Liver (tissue), 3 donors: ENCODE measurements at regions not wholly inside any gene's neighbourhood (a gene's known extent, or its start where the extent isn't known, plus 50 kb on each side); places are given as distances from the start of the nearest gene placed in this dataset.

Source experiments
- ATF3 ChIP-seq: IDR thresholded peaks from 2 replicates; pipeline ENCODE4 v1.6.1; 2016; ENCODE audit warnings: antibody characterized with exemption
- CTCF ChIP-seq: fragments of 150-350 bp; IDR thresholded peaks from 2 replicates; pipeline ENCODE4 v1.5.1; 2017; ENCODE audit warnings: improper control_type of control experiment, low read depth, low read length; ENCODE audit not compliant: missing input control
- EGR1 ChIP-seq, 2 donors: IDR thresholded peaks; 2 replicates each; pipeline ENCODE4 v1.6.1; 2016 to 2018; ENCODE audit warnings: antibody characterized with exemption in 2 of 2, low read depth in 2 of 2
- FOXA1 ChIP-seq: IDR thresholded peaks from 2 replicates; pipeline ENCODE4 v1.6.1; 2016; ENCODE audit warnings: antibody characterized with exemption
- HNF4A ChIP-seq, 2 donors: conservative IDR thresholded peaks; 2 replicates each; pipeline ENCODE4 v1.6.1; 2016; ENCODE audit warnings: antibody characterized with exemption in 2 of 2, mild to moderate bottlenecking in 2 of 2
- JUND ChIP-seq, 2 donors: IDR thresholded peaks; 2 replicates each; pipeline ENCODE4 v1.6.1; 2016; ENCODE audit warnings: antibody characterized with exemption in 2 of 2
- RAD21 ChIP-seq, 2 donors: IDR thresholded peaks; 2 replicates each; pipeline ENCODE4 v1.6.1; 2016; ENCODE audit warnings: antibody characterized with exemption in 2 of 2, mild to moderate bottlenecking in 2 of 2
- REST ChIP-seq: IDR thresholded peaks from 2 replicates; pipeline ENCODE4 v1.6.1; 2016; ENCODE audit warnings: antibody characterized with exemption, mild to moderate bottlenecking
- RXRA ChIP-seq, 2 donors: IDR thresholded peaks; 2 replicates each; pipeline ENCODE4 v1.6.1; 2017 to 2018; ENCODE audit warnings: antibody characterized with exemption in 2 of 2, mild to moderate bottlenecking in 1 of 2
- TAF1 ChIP-seq: conservative IDR thresholded peaks from 2 replicates; pipeline ENCODE4 v1.6.1; 2016; ENCODE audit warnings: antibody characterized with exemption, mild to moderate bottlenecking
- YY1 ChIP-seq: IDR thresholded peaks from 2 replicates; pipeline ENCODE4 v1.6.1; 2016; ENCODE audit warnings: antibody characterized with exemption, mild to moderate bottlenecking
- TF ChIP-seq, protein P1 (sequence below): IDR thresholded peaks from 2 replicates; pipeline ENCODE4 v1.6.1; 2016; ENCODE audit warnings: antibody characterized with exemption
- donor health status: healthy.
- donor health status: healthy.

- TF ChIP-seq CTCF (no peak), HNF4A (conservative IDR thresholded peaks at IDR 0.05) (peak; percentile 40 to 44), YY1 (no peak), JUND (IDR thresholded peaks at IDR 0.05) (no peak), RXRA (IDR thresholded peaks at IDR 0.05) (peak; percentile 33 to 41), FOXA1 (no peak), REST (no peak), TAF1 (no peak), RAD21 (IDR thresholded peaks at IDR 0.05) (peak in 1 of 2 donors; percentile 37), EGR1 (IDR thresholded peaks at IDR 0.05; ENCODE audit: low read depth in 2 of 2) (no peak), ATF3 (peak; percentile 6)
- TF ChIP-seq, protein P1, sequence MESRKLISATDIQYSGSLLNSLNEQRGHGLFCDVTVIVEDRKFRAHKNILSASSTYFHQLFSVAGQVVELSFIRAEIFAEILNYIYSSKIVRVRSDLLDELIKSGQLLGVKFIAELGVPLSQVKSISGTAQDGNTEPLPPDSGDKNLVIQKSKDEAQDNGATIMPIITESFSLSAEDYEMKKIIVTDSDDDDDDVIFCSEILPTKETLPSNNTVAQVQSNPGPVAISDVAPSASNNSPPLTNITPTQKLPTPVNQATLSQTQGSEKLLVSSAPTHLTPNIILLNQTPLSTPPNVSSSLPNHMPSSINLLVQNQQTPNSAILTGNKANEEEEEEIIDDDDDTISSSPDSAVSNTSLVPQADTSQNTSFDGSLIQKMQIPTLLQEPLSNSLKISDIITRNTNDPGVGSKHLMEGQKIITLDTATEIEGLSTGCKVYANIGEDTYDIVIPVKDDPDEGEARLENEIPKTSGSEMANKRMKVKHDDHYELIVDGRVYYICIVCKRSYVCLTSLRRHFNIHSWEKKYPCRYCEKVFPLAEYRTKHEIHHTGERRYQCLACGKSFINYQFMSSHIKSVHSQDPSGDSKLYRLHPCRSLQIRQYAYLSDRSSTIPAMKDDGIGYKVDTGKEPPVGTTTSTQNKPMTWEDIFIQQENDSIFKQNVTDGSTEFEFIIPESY = no peak
Measured at GRCh38 chr15:96184297-96184696, 146.2 kb upstream of the NR2F2 start.
